Mucosa of descending colon (tissue), 3 donors: ENCODE measurements at regions not wholly inside any gene's neighbourhood (a gene's known extent, or its start where the extent isn't known, plus 50 kb on each side); places are given as distances from the start of the nearest gene placed in this dataset.

Source experiments
- ATAC-seq: fragments of 200-7000 bp; cut with Tn5 transposase; one replicate; pipeline ENCODE4 v1.9.1; 2020; ENCODE audit warnings: mild to moderate bottlenecking, moderate library complexity
- DNase-seq, 3 donors: peaks; one replicate each; pipeline ENCODE4 v3.0.0-alpha.2; 2020
- H3K36me3 ChIP-seq: fragments of 200-600 bp; one replicate; pipeline ENCODE4 v1.8.0; 2021; ENCODE audit warnings: low read depth, mild to moderate bottlenecking
- H3K4me1 ChIP-seq: fragments of 200-600 bp; one replicate; pipeline ENCODE4 v1.8.0; 2021; ENCODE audit warnings: low read depth, mild to moderate bottlenecking
- H3K4me3 ChIP-seq: fragments of 200-600 bp; one replicate; pipeline ENCODE4 v1.8.0; 2021; ENCODE audit warnings: mild to moderate bottlenecking
- H3K9me3 ChIP-seq: fragments of 200-600 bp; one replicate; pipeline ENCODE4 v1.8.0; 2021; ENCODE audit warnings: mild to moderate bottlenecking
- intact Hi-C, 2 donors: fragments of 100-400 bp; cut with DNase I in 1 of 2; cut with micrococcal nuclease in 1 of 2; formaldehyde crosslinking; loops; one replicate each; pipeline versions ENCODE4 v1.11.0 to v1.11.1; 2022; cut with DNase I, micrococcal nuclease
- TF ChIP-seq, protein P1 (sequence below): fragments of 200-600 bp; IDR thresholded peaks from one replicate; pipeline ENCODE4 v1.8.0; 2022; ENCODE audit warnings: antibody characterized with exemption, mild to moderate bottlenecking
- donor health status: DM: no; HTN: no; CAD: no; lungs with moderate emphysema.
- donor health status: DM: no; HTN: no; CAD: no.
- donor health status: DM: no; HTN: yes; CAD: no.

DNA sequence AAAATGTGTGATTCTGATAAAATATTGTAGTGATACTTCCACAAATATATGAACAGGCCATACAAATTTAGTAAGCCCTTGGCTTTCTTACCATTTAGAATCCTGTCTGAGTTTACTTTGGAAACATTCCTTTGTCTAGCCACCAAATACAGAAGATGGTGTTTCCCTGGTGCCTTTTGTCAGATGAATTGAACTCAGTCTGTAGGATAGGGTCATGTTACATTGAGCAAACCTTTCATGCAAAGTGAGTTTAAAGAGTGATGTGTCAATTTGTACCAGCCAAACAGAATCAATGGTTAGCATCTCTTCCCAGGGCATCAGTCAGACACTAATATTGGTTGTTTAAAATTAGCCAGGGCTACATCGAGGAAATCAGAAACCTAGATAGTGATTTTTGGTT is 1443.4 kb downstream of the ARAP2 start:
- no peak for DNase-seq
- intact Hi-C loops, result no loop called here
- no peak for ATAC-seq
- Histone ChIP-seq H3K36me3 (no peaks in the 10 kb centered on the region), H3K4me1 (no peaks in the 10 kb centered on the region), H3K9me3 (peaks cover under 1% of the 10 kb centered on the region), H3K4me3 (no peak overlapping the region)
- TF ChIP-seq, protein P1, sequence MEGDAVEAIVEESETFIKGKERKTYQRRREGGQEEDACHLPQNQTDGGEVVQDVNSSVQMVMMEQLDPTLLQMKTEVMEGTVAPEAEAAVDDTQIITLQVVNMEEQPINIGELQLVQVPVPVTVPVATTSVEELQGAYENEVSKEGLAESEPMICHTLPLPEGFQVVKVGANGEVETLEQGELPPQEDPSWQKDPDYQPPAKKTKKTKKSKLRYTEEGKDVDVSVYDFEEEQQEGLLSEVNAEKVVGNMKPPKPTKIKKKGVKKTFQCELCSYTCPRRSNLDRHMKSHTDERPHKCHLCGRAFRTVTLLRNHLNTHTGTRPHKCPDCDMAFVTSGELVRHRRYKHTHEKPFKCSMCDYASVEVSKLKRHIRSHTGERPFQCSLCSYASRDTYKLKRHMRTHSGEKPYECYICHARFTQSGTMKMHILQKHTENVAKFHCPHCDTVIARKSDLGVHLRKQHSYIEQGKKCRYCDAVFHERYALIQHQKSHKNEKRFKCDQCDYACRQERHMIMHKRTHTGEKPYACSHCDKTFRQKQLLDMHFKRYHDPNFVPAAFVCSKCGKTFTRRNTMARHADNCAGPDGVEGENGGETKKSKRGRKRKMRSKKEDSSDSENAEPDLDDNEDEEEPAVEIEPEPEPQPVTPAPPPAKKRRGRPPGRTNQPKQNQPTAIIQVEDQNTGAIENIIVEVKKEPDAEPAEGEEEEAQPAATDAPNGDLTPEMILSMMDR, result no peak

DNA sequence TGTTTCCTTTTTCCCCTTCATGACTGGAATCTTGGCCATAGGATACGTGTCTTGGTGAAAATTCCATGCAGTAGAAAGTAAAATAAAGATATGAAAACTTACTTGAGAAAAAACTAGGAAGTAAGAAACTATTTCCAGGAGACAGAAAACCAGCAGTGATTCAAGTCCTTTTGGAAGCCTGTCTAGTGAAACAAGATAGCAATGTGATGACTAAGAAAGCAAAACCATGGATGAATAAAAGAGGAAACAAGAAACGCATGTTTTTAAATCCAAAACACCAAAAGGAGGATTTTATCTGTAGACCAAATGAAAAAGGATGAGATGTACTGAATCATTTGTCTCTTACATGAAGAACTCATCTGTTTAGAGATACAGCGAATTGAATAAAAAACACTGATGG is 1430.0 kb downstream of the ARAP2 start:
- intact Hi-C loops, result no loop called here
- TF ChIP-seq, protein P1, result no peak
- no peak for ATAC-seq
- no peak overlapping the region for H3K4me3 ChIP-seq
- H3K9me3 ChIP-seq, result no peaks in the 10 kb centered on the region
- no peaks in the 10 kb centered on the region for H3K4me1 ChIP-seq
- no peaks in the 10 kb centered on the region for H3K36me3 ChIP-seq
- no peak for DNase-seq

DNA sequence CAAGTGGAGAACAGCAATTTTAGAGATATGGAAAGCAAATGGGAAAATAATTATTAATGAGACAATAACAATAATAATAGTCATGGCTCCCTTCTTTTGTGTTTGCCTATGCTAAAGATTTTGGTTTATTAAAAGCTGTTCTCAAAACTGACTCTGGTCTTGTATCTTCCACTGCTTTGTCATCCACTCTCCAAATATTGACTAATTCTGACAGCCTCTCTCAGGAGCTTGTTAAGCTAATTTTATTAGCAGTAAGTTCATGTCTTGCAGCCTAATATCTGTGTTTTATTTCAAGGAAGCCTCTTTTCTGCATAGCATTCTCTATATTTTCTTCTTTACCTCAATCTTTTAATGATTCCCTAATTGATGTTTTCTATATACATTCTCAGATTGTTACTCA is 1419.8 kb downstream of the ARAP2 start:
- Histone ChIP-seq H3K4me1 (no peaks in the 10 kb centered on the region), H3K4me3 (no peak overlapping the region), H3K36me3 (no peaks in the 10 kb centered on the region), H3K9me3 (peaks cover 4% of the 10 kb centered on the region)
- TF ChIP-seq, protein P1, result no peak
- intact Hi-C loops, result no loop called here
- ATAC-seq (no peak), DNase-seq (no peak)

DNA sequence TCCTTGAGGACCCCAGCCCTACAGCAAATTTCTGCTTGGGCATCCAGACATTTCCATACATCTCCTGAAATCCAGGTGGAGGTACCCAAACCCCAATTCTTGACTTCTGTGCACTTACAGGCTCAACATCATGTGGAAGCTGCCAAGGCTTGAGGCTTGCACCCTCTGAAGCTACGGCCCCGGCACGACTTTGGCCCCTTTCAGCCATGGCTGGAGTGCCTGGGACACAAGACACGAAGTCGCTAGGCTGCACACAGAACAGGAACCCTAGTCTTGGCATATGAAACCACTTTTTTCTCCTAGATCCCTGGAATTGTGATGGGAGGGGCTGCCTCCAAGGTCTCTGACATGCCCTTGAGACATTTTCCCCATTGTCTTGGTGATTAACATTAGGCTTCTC is 1417.7 kb downstream of the ARAP2 start:
- TF ChIP-seq, protein P1, result no peak
- intact Hi-C loops, result no loop called here
- ATAC-seq, result no peak
- no peak overlapping the region for H3K4me3 ChIP-seq
- no peak for DNase-seq
- no peaks in the 10 kb centered on the region for H3K36me3 ChIP-seq
- no peaks in the 10 kb centered on the region for H3K4me1 ChIP-seq
- H3K9me3 ChIP-seq, result peaks cover 4% of the 10 kb centered on the region

DNA sequence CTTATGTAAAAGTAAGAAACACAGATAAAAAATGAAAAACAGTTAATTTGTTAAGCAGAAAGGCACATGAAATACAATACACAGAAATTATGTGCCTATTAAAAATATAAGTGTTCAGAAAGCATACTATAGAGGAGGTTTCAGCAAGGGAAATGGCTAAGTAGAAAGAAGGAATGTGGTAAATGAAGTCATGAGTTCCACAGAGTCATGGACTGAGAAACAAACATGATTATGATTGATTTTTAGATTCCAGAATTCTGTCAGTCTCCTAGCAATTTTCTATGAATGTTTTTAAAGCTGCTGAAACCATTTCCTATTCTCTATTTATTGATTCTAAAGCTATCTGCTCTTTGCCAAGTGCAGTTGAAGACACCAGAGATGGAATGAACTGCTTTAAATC is 1398.4 kb downstream of the ARAP2 start:
- H3K36me3 ChIP-seq, result no peaks in the 10 kb centered on the region
- no peak overlapping the region for H3K4me3 ChIP-seq
- peaks cover 5% of the 10 kb centered on the region for H3K9me3 ChIP-seq
- TF ChIP-seq, protein P1, result no peak
- no peaks in the 10 kb centered on the region for H3K4me1 ChIP-seq
- no peak for DNase-seq
- intact Hi-C loops, result no loop called here
- no peak for ATAC-seq

DNA sequence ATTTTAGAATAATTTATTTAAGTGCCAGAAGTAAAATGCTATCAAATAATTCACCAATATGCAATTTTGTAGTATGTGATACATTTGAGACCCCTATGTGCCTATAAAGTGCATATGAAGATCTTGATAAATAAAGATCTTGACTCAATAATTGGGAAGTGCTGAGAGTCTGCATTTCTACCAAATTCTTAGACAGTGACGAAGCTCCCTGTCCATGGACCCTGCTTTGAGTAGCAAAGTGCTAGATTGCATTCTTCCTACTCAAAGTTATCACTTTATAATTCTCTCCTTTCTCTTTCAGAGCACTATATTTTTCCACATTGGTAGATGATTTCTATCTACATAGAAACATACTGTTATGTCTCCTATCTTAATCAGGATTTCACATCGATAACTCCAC is 1393.9 kb downstream of the ARAP2 start:
- TF ChIP-seq, protein P1, result no peak
- intact Hi-C loops, result no loop called here
- Histone ChIP-seq H3K36me3 (no peaks in the 10 kb centered on the region), H3K4me3 (no peak overlapping the region), H3K9me3 (peaks cover 13% of the 10 kb centered on the region), H3K4me1 (no peaks in the 10 kb centered on the region)
- DNase-seq (no peak), ATAC-seq (no peak)
